ENCODE measurements at regions not wholly inside any gene's neighbourhood (a gene's known extent, or its start where the extent isn't known, plus 50 kb on each side); places are given as distances from the start of the nearest gene placed in this dataset.

DNA sequence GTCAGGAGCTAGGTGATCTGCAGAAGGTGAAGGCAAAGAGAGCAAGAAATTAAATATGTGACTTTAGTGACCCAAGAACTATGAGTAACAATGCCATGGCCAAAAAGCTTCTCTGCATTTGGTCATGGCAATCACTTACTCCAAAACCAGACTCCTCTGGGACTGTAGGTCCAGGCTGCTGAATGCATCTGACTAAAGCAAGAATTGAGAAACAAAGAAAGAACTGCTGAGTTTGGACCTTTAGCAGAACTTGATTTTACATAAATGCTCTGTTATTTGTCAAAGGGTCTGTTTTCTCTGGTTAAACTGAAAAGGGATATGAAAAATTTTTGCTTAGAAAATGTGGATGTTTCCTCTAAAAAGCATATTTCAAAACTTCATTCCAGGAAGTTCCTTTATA is 1102.2 kb downstream of the IGSF11 start (continued):
- TF ChIP-seq CREB1 (CRISPR knock-in tag; IDR thresholded peaks at IDR 0.05; ENCODE audit: low read depth), result no peak
- TF ChIP-seq ZNF462 (CRISPR knock-in tag; IDR thresholded peaks at IDR 0.05), result no peak
- no peak for TF ChIP-seq ETS1 (IDR thresholded peaks at IDR 0.05)

GRCh38 chr3:117936159-117936558 is 1098.5 kb downstream of the IGSF11 start:
- Histone ChIP-seq H4K20me1 (replicated peaks; ENCODE audit: insufficient read depth) (no peaks in the 10 kb centered on the region), H3K36me3 (ENCODE audit: insufficient read depth) (no peaks in the 10 kb centered on the region), H3K27ac (ENCODE audit: low read depth) (no peak overlapping the region), H3K4me1 (ENCODE audit: insufficient read depth) (no peaks in the 10 kb centered on the region), H3K9me2 (ENCODE audit: insufficient read depth) (no peaks in the 10 kb centered on the region), H2AFZ (no peak overlapping the region), H3K27me3 (ENCODE audit: insufficient read depth) (no peaks in the 10 kb centered on the region), H3K4me3 (no peak overlapping the region), H3K4me2 (no peak overlapping the region), H3K79me2 (replicated peaks; ENCODE audit: insufficient read depth) (no peaks in the 10 kb centered on the region), H3F3A (replicated peaks; ENCODE audit: low read depth) (no peaks in the 10 kb centered on the region)
- Mint-ChIP-seq H3K4me3 (no peak overlapping the region), H3K4me1 (no peaks in the 10 kb centered on the region), H3K27ac (no peak overlapping the region), H3K27me3 (ENCODE audit: insufficient read depth, low read depth, poor library complexity) (no peaks in the 10 kb centered on the region), H3K9me3 (no peaks in the 10 kb centered on the region), H3K36me3 (ENCODE audit: low read depth) (no peaks in the 10 kb centered on the region)
- TF ChIP-seq EZH2 (IDR thresholded peaks at IDR 0.05; ENCODE audit: low read depth, unreplicated experiment) (no peak), CREB1 (CRISPR knock-in tag; IDR thresholded peaks at IDR 0.05; ENCODE audit: low read depth) (no peak), EZH2phosphoT487 (IDR thresholded peaks at IDR 0.05; ENCODE audit: unreplicated experiment) (no peak), ETS1 (IDR thresholded peaks at IDR 0.05) (no peak), NANOG (IDR thresholded peaks at IDR 0.05; ENCODE audit: borderline replicate concordance) (no peak)
- TF ChIP-seq, protein P1, sequence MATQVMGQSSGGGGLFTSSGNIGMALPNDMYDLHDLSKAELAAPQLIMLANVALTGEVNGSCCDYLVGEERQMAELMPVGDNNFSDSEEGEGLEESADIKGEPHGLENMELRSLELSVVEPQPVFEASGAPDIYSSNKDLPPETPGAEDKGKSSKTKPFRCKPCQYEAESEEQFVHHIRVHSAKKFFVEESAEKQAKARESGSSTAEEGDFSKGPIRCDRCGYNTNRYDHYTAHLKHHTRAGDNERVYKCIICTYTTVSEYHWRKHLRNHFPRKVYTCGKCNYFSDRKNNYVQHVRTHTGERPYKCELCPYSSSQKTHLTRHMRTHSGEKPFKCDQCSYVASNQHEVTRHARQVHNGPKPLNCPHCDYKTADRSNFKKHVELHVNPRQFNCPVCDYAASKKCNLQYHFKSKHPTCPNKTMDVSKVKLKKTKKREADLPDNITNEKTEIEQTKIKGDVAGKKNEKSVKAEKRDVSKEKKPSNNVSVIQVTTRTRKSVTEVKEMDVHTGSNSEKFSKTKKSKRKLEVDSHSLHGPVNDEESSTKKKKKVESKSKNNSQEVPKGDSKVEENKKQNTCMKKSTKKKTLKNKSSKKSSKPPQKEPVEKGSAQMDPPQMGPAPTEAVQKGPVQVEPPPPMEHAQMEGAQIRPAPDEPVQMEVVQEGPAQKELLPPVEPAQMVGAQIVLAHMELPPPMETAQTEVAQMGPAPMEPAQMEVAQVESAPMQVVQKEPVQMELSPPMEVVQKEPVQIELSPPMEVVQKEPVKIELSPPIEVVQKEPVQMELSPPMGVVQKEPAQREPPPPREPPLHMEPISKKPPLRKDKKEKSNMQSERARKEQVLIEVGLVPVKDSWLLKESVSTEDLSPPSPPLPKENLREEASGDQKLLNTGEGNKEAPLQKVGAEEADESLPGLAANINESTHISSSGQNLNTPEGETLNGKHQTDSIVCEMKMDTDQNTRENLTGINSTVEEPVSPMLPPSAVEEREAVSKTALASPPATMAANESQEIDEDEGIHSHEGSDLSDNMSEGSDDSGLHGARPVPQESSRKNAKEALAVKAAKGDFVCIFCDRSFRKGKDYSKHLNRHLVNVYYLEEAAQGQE (IDR thresholded peaks at IDR 0.05; ENCODE audit: unreplicated experiment), result no peak
- ATAC-seq (no peak), DNase-seq (ENCODE audit: low spot score) (no peak)

All from GM23338 (cell line).